Right forelimb (tissue), 1 donor: ENCODE measurements at regions not wholly inside any gene's neighbourhood (a gene's known extent, or its start where the extent isn't known, plus 50 kb on each side); places are given as distances from the start of the nearest gene placed in this dataset.

Source experiments
- DNase-seq: peaks from one replicate; pipeline ENCODE4 v3.0.0-alpha.2; 2018

DNA sequence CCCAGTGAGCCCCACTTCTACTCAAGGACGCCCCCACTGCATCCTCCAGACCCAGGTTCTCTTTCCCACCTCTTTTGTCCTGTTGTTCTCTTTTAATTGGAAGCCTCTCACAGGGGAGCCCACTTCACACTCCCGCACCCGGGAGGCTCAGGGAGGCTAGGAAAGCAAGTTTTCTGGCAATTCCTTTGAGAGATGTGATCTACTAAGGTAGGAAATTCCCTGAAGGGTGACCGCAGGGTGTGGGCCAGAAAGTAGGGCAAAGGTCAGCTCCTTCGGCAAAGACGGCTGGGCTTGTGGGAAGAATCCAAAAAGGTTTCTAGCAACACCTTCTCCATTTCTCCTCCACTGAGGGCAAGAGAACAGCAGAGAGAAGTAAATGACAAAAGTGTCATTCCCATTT is 98.1 kb upstream of the PTPN1 start:
- no peak for DNase-seq

DNA sequence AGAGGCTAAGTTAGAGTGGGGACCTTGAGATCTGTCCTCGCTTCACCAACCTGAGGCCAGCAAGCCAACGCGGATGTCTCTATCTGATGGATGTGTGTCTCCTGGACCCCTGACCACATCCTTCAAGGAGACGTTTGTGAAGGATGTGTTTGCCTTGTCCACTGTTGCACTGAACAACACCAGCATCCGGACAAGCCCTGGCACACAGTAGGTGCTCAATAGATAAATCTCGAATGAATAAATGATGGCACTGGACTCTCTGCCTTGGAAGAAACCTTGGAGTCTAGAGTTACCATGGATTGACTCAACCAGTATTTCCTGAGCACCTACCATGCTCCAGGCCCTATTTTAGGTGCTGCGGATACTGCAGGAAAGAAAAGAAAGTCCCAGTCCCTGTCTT is 97.7 kb upstream of the PTPN1 start:
- DNase-seq = no peak

DNA sequence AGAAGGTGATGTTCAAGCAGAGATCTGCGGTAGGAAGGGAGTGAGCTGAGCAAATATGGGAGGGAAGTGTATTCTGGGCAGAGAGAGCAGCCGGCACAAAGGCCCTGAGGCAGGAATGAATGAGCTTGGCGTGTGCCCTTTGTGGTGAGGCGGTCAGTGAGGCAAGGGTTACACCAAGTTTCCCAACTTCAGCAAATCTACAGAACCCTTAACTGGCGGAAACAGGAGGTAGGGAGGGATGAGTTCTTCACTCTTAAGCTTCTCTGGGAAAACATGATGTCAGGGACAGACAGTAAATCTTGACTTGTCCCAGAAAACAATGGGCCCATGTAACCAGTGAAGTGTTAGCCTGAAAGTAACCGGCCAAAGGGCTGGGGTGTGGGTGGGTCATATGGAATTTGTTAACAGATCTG is 97.1 kb upstream of the PTPN1 start:
- DNase-seq = no peak

DNA sequence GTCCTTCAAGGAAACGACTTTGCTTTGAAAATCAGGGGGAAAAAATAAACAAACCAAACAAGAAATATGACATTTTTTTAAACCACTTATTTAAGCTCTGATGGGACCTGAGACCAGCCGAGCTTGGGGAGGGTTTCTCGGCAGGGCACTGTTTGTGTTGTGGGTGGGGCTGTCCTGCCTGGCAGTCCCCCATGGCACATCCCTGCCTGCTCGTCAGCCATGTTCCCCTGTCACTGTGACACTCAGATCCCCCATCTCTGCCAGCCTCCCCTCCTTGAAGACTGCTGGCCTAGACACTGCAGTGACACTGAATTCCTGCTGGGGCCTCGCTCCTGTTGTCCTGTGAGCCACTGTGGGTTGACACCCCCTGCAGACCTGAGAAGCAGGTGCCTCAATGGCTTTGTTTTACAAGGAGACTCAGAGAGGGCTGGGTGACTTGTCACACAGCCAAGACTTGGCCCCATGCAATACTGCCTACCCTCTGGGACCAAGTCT is 95.1 kb upstream of the PTPN1 start:
- no peak for DNase-seq

DNA sequence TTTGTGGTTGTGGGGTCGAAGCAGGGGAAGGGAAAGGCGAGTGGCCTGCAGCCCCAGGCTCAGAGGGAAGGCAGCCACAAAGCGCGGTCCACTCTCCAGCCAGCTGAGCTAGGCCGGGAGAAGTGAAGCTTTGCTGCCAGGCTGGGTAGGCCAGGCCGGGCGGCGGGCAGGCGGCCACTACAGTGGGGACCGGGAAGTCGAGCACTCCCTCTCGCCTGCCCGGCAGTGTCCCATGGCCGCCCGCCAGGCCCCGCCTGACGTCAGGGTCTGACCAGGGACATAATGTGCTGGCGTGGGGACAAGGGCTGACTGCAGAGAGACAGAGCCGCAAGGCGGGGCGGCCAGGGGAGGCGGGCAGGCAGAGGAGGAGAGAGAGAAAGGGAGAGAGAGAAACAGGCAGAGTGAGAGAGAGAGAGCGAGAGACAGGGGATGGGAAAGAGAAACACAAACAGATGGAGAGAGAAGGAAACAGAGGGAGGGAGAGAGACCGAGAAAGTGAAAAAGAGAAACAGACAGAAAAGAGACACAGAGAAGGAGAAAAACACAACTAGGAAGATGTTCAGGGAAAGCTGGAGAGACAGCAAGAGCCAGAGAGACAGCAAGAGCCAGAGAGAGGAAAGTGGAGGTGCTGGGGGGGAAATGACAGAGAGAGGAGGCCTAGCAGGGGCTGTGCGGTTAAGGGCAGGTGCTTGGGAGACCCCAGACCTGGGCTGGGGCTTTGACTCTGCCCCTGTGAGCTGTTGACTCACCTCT is 94.5 kb upstream of the PTPN1 start:
- peak; percentile 97 for DNase-seq

DNA sequence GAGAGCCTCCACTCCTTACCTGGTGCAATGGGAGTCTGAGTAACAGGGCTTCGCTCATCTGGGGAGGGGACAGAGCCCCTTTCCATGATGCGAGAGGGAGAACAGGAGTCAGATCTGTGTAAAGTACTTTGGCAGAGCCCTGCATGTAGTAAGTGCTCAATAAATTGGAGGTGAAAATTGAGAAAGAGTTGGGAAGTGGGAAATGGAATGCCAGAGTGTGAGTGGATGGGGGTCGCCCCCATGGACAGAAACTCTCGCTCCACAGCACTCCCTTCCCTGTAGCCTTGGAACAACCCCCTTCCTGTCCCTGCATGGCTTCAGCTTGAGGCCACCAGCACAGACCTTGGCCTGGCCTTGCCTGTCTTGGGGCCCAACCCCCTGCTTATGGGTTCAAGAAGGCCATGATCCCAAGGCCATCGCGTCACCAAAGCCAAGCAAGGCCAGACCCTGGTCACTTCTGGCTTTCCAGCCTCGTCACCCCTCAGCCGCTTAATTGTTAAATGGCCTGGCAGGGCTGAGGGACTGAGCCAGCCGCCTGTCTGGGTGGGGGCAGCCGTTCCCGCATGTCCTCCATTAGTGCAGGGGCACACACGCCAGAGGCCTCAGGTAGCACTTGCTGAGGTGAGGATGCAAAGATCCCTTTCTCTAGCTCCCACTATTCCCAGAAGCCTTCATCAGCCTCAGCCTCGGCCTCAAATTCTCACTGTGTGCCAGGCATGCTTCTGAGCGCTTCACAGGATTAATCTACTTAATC is 93.7 kb upstream of the PTPN1 start:
- no peak for DNase-seq

DNA sequence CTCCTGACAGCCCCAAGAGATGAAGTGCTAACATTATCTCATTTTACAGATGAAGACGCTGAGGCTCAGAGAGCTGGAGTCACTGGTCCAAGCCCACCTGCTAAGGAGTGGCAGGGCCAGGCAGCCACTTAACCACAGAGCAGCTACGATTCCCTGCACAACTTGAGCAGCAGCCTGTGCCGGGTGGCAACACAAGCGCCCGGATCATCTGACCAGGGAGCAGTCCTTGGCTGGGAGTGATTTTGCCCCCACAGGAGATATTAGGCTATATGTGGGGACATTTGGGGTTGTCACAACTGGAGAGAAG is 93.2 kb upstream of the PTPN1 start:
- no peak for DNase-seq

DNA sequence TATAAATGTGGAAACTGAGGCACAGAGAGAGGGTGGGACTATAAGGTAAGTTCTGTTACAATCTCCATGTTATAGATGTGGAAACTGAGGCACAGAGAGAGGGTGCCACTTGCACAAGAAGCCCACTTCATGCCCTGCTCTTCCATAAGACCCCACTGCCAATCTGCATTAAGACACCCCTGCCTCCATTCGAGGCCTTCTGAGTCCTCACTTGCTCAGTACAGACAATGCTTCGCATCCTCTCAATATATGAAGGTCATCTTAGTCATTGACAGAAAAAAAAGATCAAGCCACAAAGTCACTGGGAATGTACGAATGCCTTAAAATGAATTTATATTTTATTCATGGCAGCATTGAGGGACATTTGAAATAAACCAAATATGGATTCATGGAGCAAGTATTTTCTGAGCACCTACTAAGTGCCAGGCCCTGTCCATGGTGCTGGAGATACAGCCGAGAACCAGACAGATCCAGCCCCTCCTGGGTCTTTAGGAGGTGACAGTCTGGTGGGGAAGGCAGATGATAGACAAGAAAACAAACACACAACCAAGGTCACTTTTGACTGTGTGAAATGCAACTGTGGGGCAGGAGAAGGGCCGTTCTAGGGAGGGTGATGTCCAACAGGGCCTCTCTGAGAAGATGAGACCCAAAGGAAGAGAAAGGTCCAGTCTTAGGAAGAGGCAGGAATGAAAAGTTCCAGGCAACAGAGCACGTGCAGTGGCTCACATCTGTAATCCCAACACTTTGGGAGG is 92.5 kb upstream of the PTPN1 start:
- no peak for DNase-seq

DNA sequence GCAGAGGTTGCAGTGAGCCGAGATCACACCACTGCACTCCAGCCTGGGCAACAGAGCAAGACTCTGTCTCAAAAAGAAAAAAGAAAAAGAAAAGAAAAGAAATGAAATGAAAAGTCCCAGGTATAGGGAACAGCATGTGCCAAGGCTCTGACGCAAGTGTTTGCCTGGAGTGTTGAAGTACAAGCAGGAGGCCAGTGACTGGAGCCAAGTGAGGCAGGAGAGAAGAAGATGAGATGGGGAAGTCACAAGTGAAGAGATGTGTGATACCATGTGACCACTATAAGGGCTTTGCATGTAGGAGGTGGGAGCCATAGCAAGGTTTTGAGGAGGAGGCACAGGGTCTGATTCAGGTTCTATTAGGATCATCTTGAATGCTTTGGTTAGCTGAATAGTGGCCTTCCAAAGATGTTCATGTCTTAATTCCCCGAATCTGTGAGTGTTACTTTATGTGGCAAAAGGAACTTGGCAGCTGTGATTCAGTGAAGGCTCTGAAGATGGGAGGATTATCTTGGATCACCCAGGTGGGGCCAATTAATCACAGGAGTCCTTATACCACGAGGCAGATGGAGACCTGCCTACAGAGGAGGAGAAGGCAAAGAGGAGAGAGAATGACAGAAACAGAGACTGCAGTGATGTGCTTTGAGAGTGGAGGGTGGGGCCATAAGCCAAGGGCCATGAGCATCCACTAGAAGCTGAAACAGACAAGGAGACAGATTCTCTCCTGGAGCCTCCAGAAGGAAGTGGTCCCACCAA is 91.1 kb upstream of the PTPN1 start:
- no peak for DNase-seq

DNA sequence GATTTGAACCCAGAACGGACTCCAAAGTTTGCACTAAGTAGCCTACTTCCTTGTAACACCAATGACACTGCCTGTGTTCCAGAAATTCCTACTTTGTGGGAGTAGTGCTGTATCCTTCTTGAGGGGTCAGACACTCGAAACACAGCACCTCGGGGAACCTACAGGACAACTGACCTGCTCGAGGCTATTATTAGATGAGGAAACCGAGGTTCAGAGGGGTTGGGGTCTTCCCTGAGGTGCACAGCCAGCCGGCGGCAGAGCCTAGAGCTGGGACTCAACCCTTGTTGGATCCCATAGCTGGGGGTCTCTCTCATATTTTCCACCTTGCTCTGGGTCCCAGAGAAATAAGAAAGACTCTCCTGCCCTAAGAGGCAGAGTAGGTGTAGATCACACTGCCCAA is 89.8 kb upstream of the PTPN1 start:
- DNase-seq = no peak

DNA sequence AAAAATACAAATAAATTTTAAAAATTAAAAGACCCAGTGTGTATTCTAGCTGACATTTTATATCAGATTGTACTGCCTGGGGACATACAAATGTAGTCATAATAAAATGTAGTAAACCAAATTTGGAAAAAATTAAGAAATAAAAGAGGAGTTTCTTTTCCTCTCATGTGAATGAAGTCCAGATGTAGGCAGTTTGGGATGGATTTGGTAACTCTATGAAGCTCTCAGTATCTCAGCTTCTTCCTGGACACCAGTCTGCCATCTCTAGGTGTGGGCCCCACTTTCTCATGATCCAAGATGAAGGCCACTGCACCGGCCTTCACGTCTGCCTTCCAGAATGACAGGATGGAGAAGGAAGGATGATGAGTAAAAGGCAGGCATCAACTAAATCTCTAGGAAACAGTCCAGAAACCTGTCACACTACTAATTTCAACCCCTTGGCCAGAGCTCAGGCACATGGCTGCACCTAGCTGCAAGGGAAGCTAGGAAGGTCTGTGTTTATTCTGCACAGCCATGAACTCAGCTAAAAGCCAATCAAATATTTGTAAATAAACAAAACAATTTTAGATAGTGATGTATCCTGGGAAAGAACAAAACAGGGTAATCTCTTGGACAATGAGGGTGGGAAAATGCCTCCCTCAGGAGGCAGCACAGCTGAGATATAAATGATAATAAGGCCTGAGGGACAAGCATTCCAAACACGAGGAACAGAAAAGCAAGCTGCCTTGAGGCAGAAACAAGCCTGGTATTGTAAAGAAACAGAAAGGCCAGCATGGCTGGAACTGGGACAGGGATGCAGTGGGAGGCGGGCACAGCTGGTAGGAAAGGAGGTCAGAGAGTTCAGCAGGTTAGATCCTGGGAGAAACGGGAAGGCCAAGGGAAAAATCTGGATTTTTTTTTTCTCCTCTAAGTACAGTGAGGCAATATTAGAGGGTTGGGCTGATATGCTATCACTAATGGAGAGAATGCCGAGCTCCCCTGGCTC is 88.5 kb upstream of the PTPN1 start:
- no peak for DNase-seq

DNA sequence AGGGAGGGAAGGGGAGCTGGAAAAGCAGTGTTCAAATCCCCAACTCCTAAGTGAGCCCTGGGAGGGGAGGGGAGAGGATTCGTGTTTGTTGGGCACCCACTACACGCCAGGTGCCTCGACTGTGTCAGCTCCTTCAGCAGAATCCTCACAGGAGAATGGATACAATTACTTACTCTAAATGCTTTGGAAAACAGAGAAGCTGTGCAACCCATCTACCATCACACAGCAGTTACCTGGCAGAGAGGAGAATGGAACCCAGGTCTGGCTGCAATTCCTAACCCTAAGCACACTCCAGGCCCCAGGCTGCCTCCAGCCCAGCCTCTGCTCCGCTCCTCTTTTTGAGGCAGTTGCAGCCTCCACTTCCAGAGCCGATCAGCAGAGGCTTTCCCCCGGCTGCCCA is 86.4 kb upstream of the PTPN1 start:
- DNase-seq = no peak

DNA sequence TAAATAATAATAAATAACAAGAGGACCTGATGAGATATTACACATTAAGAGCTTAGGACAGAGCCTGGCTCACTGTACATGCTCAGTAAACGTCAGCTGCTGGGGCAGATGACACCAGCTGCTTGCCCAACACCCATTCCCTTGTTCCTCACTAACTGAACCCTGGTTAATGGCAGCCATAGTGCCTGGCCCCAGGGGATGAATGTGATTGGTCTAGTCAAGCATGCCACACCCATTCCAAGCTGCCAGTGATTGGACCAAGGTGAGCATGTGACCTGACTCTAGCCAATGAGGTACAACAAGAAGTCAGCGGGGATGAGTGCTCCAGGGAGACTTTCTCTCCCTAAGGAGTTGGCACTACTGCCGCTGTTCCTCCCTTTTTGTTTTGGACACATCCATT is 85.1 kb upstream of the PTPN1 start:
- no peak for DNase-seq

DNA sequence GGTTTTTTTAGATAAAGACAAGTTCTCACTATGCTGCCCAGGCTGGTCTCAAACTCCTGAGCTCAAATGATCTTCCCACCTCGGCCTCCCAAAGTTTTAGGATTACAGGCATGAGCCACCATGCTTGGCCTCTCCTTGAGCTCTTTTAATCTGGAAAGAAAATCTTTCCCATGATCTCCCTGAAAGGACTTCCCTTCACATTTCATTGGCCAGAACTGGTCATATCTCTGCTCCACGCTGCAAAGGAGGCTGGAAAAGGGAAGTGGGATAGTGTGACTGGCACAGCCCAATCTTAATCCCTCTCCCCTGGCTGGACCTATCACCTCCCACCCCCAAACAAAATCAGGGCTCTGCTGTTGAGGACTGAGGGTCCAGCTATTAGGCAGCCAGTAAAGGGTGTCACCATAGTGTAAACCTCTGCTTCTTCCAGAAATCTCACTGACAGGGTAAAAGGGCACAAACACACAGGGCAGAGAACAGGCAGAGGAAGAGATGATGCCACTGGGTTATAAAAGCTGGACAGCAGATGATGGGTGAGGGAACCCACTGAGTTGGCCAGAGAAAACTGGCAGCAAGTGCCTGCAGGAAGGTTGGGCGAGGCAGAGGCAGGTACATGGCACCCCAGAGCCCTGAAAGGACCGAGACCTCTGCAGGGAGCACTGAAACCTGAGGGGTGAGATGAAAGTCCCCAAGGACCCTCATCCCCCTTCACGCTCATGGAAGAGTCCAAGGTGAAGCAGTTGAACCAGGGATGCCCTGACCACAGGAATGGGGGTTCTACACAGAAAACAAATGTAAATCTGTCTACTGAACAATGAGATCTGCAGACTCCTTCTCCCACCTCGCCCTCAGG is 83.1 kb upstream of the PTPN1 start:
- DNase-seq = no peak

DNA sequence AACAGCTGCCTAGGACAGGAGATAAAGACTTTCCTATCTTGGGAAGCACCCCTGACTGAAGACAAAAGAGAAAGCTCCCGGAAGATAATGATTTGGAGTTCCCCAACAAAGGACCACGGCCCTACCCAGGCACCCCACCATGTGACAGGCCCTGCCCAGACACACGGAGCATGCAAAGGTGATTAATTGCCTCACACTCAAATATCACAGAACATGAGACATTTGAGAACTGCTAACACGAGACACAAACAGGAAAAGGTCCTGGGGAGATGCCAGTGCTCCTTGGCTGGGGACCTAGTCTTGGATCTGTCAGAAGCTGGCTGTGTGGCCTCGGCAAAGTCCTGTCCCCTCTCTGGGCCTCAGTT is 82.5 kb upstream of the PTPN1 start:
- no peak for DNase-seq

DNA sequence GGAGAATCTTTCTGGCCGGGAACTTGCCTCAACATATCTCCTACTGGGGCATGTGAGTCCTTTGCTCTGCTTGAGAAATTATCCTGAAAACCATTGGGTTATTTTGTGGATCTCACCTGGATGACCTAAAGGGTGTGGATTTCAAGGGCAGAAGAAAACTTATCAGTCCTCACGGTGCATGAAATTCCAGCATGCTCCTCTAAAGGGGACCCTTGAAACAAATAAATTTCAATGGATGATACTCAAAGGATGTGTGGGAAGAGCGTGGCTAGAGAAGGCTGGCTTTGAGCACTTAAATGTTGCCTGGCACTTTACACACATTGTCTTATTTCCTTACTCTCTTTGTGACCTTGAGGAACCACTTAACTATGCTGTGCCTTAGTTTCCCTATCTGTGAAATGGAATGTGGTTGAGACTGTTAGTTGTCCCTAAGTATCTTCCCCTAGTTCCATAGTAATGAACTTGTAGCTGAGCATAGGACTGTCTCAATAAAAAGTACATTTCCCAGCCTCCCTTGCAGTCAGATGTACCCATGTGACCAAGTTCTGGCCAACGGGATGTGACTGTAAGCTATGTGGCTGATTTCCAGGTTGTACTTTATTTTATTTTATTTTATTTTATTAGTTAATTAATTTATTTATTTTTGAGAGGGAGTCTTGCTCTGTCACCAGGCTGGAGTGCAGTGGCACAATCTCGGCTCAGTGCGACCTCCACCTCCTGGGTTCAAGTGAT is 81.9 kb upstream of the PTPN1 start:
- no peak for DNase-seq

DNA sequence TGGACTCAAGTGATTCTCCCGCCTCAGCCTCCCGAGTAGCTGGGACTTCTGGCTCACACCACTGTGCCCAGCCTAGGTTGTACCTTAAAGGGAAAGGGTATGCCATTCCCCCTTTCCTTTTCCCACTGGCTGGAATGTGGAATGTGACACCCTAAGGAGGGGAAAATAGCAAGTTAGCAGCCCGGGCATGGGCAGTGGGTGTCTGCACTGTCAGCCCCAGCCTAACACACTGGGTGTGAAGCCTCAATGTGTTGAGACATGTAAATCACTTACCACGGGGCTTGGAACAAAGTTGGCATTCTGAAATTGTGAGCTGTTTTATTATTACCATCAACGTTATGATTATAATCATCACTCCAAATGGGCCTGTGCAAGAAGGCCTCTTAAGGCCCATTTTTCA is 80.8 kb upstream of the PTPN1 start:
- DNase-seq = no peak

DNA sequence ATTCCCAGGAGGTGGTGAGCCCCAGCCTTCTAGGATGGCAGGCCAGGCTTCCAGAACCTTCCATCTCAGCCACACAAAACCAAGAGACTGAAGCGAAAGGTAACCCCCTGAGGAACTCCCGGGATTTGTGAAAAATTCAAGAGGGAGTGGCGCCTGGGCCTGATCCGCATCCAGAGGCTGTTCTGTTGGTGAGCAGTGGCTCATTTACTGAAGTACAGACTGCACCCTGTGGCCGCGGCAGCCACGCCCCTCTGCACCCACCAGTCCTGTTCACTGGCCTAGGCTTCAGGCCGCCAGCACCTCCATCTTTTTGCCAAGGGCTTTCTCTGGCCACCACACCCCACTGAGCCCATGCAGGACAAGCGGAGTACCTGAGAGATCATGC is 79.1 kb upstream of the PTPN1 start:
- no peak for DNase-seq

DNA sequence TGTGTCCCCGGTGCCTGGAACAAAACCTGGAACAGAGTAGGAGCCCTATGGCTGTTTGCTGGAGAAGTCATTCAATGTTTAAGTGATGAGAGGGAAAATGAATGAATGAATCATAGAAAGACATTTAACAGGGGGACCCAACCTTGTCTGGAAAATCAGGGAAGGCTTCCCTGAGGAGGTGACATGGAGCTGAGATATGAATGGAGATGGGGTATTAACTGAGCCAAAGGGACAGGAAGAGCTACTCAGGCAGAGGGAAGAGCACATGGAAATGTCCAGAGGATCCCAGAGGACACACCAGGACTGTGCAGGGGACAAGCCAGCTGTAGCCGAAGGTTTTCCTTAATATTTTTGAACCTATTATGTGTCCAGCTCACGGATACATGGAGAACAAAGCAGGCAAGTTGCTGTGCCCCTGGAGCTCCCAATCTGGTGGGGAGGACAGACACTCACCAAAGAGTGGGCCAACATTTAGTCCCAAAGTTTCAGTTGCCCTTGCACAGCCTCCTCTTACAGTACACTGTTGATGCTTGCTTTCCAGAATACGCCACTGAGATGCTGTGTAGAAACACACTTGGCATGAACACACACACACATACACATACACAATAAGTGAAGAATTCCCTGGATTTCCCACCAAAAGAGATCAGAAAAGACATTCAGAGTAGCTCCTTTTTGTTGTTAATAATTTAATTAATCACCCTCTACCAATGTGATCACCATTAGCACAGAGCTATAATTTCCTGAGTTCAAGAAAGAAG is 77.0 kb upstream of the PTPN1 start:
- DNase-seq = no peak

DNA sequence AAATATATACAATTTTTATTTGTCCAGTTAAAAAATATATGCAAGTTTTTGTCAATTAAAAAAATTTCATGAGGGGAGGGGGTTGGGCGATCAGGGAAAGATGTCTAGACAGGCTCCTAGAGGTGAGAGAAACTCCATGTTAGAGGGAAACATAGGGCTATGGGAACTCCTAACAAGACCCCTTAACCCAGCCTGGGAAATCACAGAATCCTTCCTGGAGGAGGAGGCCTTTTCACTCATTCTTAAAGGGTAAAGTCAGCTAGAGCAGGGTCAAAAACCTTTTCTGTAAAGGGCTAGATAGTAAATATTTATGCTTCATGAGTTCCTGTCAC is 75.9 kb upstream of the PTPN1 start:
- no peak for DNase-seq
